Naive thymus-derived CD8-positive, alpha-beta T cell (primary cell): ENCODE measurements at regions not wholly inside any gene's neighbourhood (a gene's known extent, or its start where the extent isn't known, plus 50 kb on each side); places are given as distances from the start of the nearest gene placed in this dataset.

Source experiments
- ATAC-seq, 2 donors: fragments of 150-1000 bp; cut with Tn5 transposase in 1 of 2; sonication (Bioruptor Pico), chemical (Tn5 transposase) in 1 of 2; 1 replicate in 1 of 2; 2 replicates in 1 of 2; pipeline ENCODE4 v1.10.0; 2021; ENCODE audit warnings: mild to moderate bottlenecking in 2 of 2, moderate library complexity in 2 of 2
- POLR2A ChIA-PET: fragments of 350-600 bp; sonication (Branson Sonifier 250); formaldehyde crosslinking; loops from one replicate; lab custom pipeline; 2021; ENCODE audit warnings: antibody characterized with exemption; lab: Charles Lee
- DNase-seq, 10 donors: peaks; one replicate each; pipeline versions ENCODE4 v3.0.0 to v3.0.0-alpha.2; 2020 to 2022
- H3K27ac Mint-ChIP-seq, 10 donors: one replicate each; pipeline ENCODE4 v1.8.0; 2020 to 2022; ENCODE audit warnings: mild to moderate bottlenecking in 10 of 10, mixed read lengths in 10 of 10, moderate library complexity in 4 of 10, inconsistent platforms in 1 of 10
- H3K27me3 Mint-ChIP-seq, 5 donors: one replicate each; pipeline ENCODE4 v1.8.0; 2021 to 2022; ENCODE audit warnings: mixed read lengths in 5 of 5
- H3K36me3 Mint-ChIP-seq, 3 donors: one replicate each; pipeline ENCODE4 v1.8.0; 2020 to 2022; ENCODE audit warnings: mixed read lengths in 3 of 3, mild to moderate bottlenecking in 2 of 3, inconsistent platforms in 1 of 3
- H3K4me1 Mint-ChIP-seq, 4 donors: one replicate each; pipeline ENCODE4 v1.8.0; 2021 to 2022; ENCODE audit warnings: mixed read lengths in 4 of 4
- H3K4me3 Mint-ChIP-seq, 10 donors: one replicate each; pipeline ENCODE4 v1.8.0; 2020 to 2022; ENCODE audit warnings: mild to moderate bottlenecking in 10 of 10, mixed read lengths in 10 of 10, moderate library complexity in 6 of 10, inconsistent platforms in 1 of 10
- H3K9me3 Mint-ChIP-seq, 9 donors: one replicate each; pipeline ENCODE4 v1.8.0; 2020 to 2022; ENCODE audit warnings: mixed read lengths in 9 of 9, mild to moderate bottlenecking in 3 of 9, inconsistent platforms in 1 of 9, moderate library complexity in 1 of 9

DNA sequence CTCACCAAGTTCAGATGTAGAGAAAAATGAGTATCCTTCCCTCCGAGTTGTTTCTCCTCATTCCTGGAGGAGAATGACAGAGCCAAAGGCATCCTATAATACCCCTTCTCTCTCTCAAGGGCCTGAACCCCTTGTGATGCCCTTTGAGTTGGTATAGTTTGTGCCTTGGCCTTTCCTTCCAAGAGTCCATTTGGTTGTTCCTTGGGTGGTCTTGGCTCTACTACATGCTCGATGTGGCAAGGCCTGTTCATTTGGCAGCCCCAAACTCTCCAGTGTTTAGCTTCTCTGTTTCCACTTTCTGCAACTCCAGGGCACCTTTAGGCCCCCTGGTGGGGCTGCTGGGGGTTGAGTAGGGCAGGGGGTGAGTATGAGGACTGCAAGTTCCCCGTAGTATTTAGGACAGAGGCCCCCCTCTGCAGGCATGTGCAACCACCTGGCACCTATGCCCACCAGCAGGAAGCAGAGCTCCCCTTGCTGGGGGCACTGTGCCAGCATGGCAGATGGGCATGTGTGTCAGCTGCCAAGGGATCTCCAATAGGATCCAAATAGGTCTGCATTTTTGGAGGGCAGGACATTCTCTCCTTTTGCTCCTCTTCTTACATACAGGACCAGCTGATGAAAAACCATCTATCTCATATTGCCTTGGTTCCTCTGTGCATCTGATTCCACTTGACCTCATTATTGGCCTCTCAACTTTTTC lies 217.2 kb upstream of the CADM1 start:
- ATAC-seq = no peak
- no peak for DNase-seq
- no peak overlapping the region for H3K4me3 Mint-ChIP-seq
- peaks cover 0 to 9% (median 5%) of the 10 kb centered on the region in 5 donors for H3K27me3 Mint-ChIP-seq
- H3K4me1 Mint-ChIP-seq = no peaks in the 10 kb centered on the region
- peaks cover 0 to 3% (median 0%) of the 10 kb centered on the region in 9 donors for H3K9me3 Mint-ChIP-seq
- H3K27ac Mint-ChIP-seq = peak overlapping the region in 1 of 10 donors; percentile 40
- no peaks in the 10 kb centered on the region for H3K36me3 Mint-ChIP-seq
- POLR2A ChIA-PET = no interaction called here

DNA sequence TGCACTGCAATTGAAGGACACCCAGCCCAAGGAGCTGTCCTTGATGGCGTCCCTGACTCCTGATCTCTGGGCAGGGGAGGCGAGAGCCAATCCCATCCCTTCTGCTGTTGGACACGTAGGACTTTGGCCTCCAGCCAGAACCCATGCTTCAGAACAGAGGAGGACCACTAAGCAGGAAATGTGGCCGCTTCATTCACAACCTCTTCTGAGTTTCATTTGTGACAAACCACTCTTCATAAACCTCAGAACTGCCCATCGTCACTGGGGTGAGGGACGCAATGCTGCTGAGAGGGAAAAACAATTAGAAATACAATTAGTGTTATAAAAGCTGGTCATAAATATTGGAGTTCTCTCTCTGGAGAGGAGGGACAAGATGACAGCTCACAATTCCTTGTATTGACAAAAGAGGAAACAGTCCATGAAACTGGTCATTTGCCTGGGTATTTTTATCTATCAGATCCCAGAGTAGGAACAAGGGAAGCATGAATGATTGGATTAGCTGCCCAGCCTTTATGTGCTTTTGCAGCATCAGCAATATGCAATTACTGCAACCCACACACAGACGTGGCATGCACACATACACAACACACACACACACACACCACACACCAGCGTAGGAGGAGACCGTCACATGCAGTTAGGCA lies 216.5 kb upstream of the CADM1 start:
- Mint-ChIP-seq H3K27ac (peak overlapping the region in 1 of 10 donors; percentile 18), H3K9me3 (peaks cover 0 to 3% (median 0%) of the 10 kb centered on the region in 9 donors), H3K36me3 (no peaks in the 10 kb centered on the region), H3K27me3 (peaks cover 0 to 5% (median 3%) of the 10 kb centered on the region in 5 donors), H3K4me3 (no peak overlapping the region), H3K4me1 (no peaks in the 10 kb centered on the region)
- DNase-seq = no peak
- POLR2A ChIA-PET = no interaction called here
- no peak for ATAC-seq

GRCh38 chr11:115718945-115719344 lies 214.7 kb upstream of the CADM1 start:
- H3K4me3 Mint-ChIP-seq = no peak overlapping the region
- POLR2A ChIA-PET = no interaction called here
- H3K9me3 Mint-ChIP-seq = peaks cover 0 to under 1% (median 0%) of the 10 kb centered on the region in 9 donors
- H3K4me1 Mint-ChIP-seq = no peaks in the 10 kb centered on the region
- peaks cover 0 to 3% (median 0%) of the 10 kb centered on the region in 5 donors for H3K27me3 Mint-ChIP-seq
- no peak for DNase-seq
- H3K36me3 Mint-ChIP-seq = no peaks in the 10 kb centered on the region
- no peak overlapping the region for H3K27ac Mint-ChIP-seq
- no peak for ATAC-seq

DNA sequence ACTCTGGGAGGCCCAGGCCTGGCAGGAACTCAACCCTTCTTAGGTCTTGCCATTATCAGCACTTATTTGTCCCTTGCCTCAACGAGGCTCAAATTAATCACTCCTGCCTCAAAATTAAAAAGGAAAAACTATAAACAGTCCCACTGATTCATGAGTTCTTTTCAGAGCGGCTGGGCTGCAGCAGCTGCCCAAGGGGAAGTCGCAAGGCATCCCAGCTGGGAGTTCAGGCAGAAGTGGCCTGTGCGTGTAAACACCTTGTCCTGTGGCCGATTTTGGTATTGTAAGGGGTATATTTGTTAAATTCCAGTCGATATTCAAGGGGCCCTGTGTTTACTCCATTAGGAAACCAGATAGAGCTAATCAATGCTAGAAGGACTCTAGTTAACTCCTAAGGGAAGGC lies 213.9 kb upstream of the CADM1 start:
- Mint-ChIP-seq H3K27me3 (peaks cover 0 to 3% (median 0%) of the 10 kb centered on the region in 5 donors), H3K27ac (no peak overlapping the region), H3K9me3 (peaks cover 0 to 2% (median 0%) of the 10 kb centered on the region in 9 donors), H3K4me3 (no peak overlapping the region), H3K36me3 (no peaks in the 10 kb centered on the region), H3K4me1 (no peaks in the 10 kb centered on the region)
- POLR2A ChIA-PET = no interaction called here
- DNase-seq (no peak), ATAC-seq (no peak)

DNA sequence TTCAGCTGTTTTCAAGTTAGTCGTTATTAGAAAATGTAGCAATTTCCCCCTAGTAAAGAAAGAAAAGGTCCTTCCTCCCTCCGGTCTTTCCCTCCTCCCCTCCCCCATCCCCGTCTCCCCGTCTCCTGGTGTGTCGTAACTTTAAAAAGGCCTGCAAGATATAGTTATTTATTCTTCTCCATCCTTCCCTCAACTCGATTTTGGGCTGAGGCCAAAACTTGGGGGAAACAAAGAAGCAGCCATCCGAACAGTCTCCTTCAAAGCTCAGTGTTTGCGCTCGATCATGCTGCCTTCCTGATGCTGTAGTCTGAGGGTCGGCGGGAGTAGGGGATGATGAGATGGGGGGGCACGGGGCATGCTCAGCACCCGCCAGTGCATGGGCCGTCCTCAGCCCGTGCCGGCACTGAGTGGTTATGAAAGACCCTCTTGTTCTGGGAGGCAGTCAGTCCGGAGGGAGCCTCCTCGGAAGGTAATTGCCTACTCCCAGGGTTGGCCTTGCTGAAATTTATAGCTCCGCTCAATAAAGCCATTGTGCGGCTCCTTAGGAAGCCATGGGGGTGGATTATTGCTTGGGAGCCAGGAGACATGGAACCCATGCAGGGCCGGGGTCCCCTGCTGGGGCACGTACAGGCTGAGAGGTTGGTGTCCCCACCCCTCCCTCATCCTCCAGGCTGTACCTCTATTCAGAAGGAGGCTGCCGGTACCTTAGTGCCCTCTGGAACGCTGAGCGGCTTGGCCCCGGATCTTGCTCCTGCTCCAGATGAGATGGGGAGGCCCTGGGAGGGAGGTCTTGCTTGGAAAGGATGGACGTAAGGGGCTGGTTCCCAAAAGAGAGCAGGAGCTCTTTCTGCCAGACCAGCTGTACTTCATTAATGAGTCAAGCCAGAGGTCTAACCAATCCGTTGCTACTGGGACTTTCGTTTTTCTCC lies 212.7 kb upstream of the CADM1 start:
- ATAC-seq (no peak), DNase-seq (no peak)
- Mint-ChIP-seq H3K27ac (no peak overlapping the region), H3K27me3 (peaks cover 0 to 3% (median 0%) of the 10 kb centered on the region in 5 donors), H3K4me1 (no peaks in the 10 kb centered on the region), H3K9me3 (peaks cover 0 to 2% (median 0%) of the 10 kb centered on the region in 9 donors), H3K36me3 (no peaks in the 10 kb centered on the region), H3K4me3 (no peak overlapping the region)
- POLR2A ChIA-PET = no interaction called here

DNA sequence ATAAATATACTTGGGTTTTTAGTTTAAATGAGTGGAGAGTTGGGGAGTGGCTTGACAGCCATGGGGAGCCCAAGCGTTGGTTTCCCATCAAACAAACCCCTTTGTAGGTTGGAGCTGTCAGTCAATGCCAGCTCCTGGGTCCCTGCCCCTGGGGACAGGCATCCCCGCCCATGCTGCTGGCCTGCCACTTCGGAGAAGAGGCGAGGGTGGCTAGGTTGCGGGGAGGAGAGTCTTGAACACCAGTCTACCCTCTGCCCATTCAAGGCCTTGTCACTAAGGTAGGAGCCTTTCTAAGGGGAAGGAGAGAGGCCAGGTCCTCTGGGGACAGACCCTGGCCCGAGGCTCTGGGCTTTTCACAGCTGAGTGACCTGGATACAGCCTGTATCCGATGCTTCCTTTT lies 211.9 kb upstream of the CADM1 start:
- POLR2A ChIA-PET = no interaction called here
- no peak for DNase-seq
- ATAC-seq = no peak
- Mint-ChIP-seq H3K27ac (no peak overlapping the region), H3K27me3 (peaks cover 0 to 3% (median 0%) of the 10 kb centered on the region in 5 donors), H3K36me3 (no peaks in the 10 kb centered on the region), H3K4me1 (no peaks in the 10 kb centered on the region), H3K4me3 (no peak overlapping the region), H3K9me3 (peaks cover 0 to 2% (median 0%) of the 10 kb centered on the region in 9 donors)

DNA sequence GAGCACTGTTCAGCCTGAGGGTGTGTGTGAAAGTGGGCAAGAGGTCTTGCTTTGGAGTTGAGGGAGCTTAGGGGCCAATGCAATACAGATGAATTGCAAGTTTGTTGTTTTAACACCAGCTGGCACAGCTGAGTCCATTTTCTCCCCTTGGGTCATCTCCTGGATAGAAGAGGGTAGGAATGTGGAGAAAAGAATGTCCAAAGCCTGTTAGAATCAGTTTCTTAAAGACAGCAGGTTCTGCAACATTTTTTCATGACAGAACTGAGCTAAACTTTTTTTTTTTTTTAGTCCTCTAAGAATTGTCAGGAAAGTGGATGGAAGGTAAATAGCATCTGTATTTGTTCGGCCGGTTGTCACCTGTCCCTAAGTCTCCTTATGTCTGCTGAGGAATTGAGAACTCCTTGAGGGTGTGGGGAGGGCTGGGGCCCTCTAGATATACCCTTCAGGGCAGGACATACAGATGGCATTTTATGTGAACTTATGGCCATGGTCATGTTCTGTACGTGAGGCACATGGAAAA lies 211.1 kb upstream of the CADM1 start:
- POLR2A ChIA-PET = no interaction called here
- Mint-ChIP-seq H3K27me3 (peaks cover 0 to 4% (median 0%) of the 10 kb centered on the region in 5 donors), H3K36me3 (no peaks in the 10 kb centered on the region), H3K4me3 (no peak overlapping the region), H3K27ac (no peak overlapping the region), H3K9me3 (peaks cover 0 to 2% (median 0%) of the 10 kb centered on the region in 9 donors), H3K4me1 (no peaks in the 10 kb centered on the region)
- DNase-seq (no peak), ATAC-seq (no peak)

GRCh38 chr11:115712296-115712695 lies 208.1 kb upstream of the CADM1 start:
- peaks cover 0 to 2% (median 0%) of the 10 kb centered on the region in 9 donors for H3K9me3 Mint-ChIP-seq
- no peak for DNase-seq
- POLR2A ChIA-PET = no interaction called here
- peaks cover 0 to 3% (median 1%) of the 10 kb centered on the region in 4 donors for H3K4me1 Mint-ChIP-seq
- peaks cover 0 to 15% (median 8%) of the 10 kb centered on the region in 5 donors for H3K27me3 Mint-ChIP-seq
- no peak overlapping the region for H3K27ac Mint-ChIP-seq
- no peak for ATAC-seq
- peaks cover 0 to 5% (median 0%) of the 10 kb centered on the region in 3 donors for H3K36me3 Mint-ChIP-seq
- H3K4me3 Mint-ChIP-seq = no peak overlapping the region

- Mint-ChIP-seq H3K27me3 (peaks cover 0 to 15% (median 8%) of the 10 kb centered on the region in 5 donors), H3K4me1 (peaks cover 0 to 3% (median 1%) of the 10 kb centered on the region in 4 donors), H3K27ac (no peak overlapping the region), H3K36me3 (peaks cover 0 to 5% (median 0%) of the 10 kb centered on the region in 3 donors), H3K9me3 (peaks cover 0 to 7% (median 0%) of the 10 kb centered on the region in 9 donors), H3K4me3 (no peak overlapping the region)
- POLR2A ChIA-PET = no interaction called here
- no peak for DNase-seq
- ATAC-seq = no peak
These were observed 206.8 kb upstream of the CADM1 start for GRCh38 chr11:115710980-115711379.

- Mint-ChIP-seq H3K4me1 (peaks cover 0 to 3% (median 1%) of the 10 kb centered on the region in 4 donors), H3K27me3 (peaks cover 0 to 15% (median 8%) of the 10 kb centered on the region in 5 donors), H3K4me3 (no peak overlapping the region), H3K36me3 (peaks cover 0 to 5% (median 0%) of the 10 kb centered on the region in 3 donors), H3K9me3 (peaks cover 0 to 7% (median 0%) of the 10 kb centered on the region in 9 donors), H3K27ac (no peak overlapping the region)
- ATAC-seq (no peak), DNase-seq (no peak)
- POLR2A ChIA-PET = no interaction called here
These were observed 206.2 kb upstream of the CADM1 start for GRCh38 chr11:115710426-115710825.

DNA sequence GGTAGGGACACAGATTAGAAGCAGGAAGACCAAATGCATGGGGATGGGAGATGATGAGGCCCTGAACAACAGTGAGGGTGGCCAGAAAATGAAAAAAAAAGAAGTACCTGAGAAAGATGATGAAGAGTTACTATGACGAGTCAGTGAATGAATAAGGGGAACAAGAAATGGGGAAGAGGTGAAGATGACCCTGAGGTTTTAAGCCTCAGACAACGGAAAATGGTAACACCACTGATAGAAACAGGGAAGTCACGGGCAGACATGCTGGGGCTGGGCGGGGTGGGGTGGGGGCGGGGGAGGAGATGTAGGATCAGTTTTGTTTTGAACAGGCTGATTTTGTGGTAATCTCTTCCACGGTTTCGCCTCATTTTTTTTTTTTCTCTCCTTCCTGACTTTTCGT lies 205.1 kb upstream of the CADM1 start:
- ATAC-seq (no peak), DNase-seq (no peak)
- Mint-ChIP-seq H3K4me1 (peaks cover 0 to 4% (median 1%) of the 10 kb centered on the region in 4 donors), H3K9me3 (peaks cover 0 to 7% (median 3%) of the 10 kb centered on the region in 9 donors), H3K36me3 (peaks cover 0 to 9% (median 0%) of the 10 kb centered on the region in 3 donors), H3K4me3 (no peak overlapping the region), H3K27ac (no peak overlapping the region), H3K27me3 (peaks cover 0 to 15% (median 10%) of the 10 kb centered on the region in 5 donors)
- POLR2A ChIA-PET = no interaction called here

- H3K4me1 Mint-ChIP-seq = peaks cover 0 to 4% (median 1%) of the 10 kb centered on the region in 4 donors
- POLR2A ChIA-PET = no interaction called here
- peaks cover 0 to 15% (median 10%) of the 10 kb centered on the region in 5 donors for H3K27me3 Mint-ChIP-seq
- H3K4me3 Mint-ChIP-seq = no peak overlapping the region
- H3K27ac Mint-ChIP-seq = no peak overlapping the region
- peaks cover 0 to 9% (median 0%) of the 10 kb centered on the region in 3 donors for H3K36me3 Mint-ChIP-seq
- peaks cover 0 to 10% (median 4%) of the 10 kb centered on the region in 9 donors for H3K9me3 Mint-ChIP-seq
- DNase-seq (no peak), ATAC-seq (no peak)
These were observed 203.1 kb upstream of the CADM1 start for GRCh38 chr11:115707180-115707905.
